Activated CD8-positive, alpha-beta memory T cell treated with anti-CD3 and anti-CD28 coated beads, Interleukin-2, amount 50 U/mL, for 24 hours (primary cell): ENCODE measurements at regions not wholly inside any gene's neighbourhood (a gene's known extent, or its start where the extent isn't known, plus 50 kb on each side); places are given as distances from the start of the nearest gene placed in this dataset.

Experiments used
- DNase-seq: peaks from one replicate; pipeline ENCODE4 v3.0.0-alpha.2; 2020; ENCODE audit errors: extremely low read depth

DNA sequence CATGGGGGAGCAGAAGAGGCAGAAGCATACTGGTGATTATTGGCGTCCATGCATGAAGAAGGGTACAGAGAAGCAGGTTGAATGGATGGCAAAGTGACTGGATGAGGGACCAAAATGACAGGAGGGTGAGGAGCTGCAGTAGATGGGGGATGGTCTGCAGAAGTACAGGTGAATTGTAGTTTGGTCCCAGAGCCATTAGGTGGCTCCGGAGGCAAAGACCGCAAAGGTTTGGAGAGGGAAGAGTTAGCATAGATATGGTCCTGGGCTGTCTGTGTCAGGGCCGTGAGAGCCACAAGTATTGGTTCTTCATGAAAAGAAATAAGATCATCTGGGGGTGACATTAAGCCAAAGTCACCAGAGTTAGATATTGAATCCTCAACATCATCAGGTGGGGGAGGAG lies 59.0 kb upstream of the ZNF726 start:
- DNase-seq, result no peak

DNA sequence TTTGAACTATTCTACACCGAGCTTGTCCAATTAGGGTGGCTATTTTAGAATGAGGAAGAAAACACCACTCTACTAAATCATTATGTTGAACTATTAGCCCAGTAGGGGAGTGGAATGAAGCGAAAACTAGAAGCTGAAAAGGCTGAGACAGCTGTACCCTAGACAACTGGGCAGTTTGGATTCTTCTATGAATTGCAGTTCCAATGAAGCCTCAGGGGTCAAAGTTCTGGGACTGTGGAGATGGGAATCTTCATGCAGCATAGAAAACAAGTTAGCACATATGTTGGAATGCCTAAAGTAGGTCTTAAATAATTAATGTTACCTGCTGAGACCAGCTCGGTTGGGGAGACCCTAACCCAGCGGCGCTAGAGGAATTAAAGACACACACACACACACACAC lies 62.7 kb upstream of the ZNF726 start:
- DNase-seq, result no peak

DNA sequence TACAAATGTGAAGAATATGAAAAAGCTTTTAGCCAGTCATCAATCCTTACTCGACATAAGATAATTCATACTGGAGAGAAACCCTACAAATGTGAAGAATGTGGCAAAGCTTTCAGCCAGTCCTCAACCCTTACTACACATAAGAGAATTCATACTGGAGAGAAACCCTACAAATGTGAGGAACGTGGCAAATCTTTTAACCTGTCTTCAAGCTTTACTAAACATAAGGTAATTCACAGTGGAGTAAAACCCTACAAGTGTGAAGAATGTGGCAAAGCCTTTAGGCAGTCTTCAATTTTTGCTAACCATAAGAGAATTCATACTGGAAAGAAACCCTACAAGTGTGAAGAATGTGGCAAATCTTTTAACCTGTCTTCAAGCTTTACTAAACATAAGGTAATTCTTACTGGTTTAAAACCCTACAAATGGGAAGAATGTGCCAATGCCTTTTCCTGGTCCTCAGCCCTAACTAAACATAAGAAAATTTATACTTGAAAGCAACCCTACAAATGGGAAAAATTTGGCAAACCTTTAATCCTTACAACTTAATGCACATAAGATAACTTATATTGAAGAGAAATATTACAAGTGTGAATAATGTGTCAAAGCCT lies 74.1 kb upstream of the ZNF681 start:
- no peak for DNase-seq

DNA sequence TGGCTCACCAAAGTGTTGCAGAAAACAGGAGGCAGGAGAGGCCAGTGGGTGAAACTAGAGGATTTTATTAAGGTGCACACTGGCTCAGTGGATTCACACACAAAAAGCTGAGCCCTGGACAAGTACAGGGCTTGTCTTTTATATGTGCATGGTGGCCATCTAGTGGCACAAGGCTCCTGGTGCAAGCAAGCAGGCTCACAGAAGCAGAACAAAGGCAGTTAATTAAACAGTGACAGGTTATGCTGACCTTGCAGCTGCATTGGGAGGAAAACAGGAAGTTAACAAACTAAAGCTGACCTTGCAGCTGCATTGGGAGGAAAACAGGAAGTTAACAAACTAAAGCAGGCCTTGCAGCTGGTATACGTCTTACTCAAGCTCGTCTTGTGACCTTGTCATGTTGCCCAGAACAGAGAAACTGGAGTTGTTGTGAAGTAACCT lies 65.3 kb upstream of the ZNF681 start:
- DNase-seq, result no peak

DNA sequence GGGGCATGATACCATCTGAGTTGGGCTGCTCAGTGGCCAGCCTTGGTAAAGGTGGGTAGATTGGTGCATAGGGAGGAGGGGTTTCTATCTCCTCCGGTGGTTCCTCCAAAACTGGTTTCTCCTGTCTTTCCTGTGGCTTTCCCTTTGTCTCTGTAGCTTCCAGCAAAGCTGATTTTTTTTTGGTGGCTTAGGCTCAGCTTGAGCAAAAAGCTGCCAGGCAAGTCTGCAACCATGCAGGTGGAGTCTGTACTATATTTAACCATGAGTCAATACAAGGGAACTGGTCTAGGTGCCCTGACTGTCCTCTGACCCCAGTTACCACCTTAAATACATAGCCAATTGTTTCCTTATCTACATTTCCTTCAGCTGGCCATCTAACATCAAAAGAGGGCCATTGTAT lies 64.0 kb upstream of the ZNF681 start:
- no peak for DNase-seq

DNA sequence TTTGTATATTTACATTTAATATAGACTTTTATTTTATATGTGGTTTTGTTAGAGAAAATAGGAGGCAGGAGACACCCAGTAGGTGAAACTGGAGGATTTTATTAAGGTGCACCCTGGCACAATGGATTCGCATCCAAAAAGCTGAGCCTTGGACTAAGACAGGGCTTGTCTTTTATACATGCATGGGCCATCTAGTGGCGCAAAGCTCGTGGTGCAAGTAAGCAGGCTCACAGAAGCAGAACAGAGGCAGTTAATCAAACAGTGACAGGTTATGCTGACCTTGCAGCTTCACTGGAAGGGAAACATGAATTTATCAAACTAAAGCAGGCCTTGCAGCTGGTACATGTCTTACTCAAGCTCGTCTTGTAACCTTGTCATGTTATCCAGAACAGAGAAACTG lies 58.8 kb upstream of the ZNF681 start:
- peak; percentile 6 for DNase-seq

DNA sequence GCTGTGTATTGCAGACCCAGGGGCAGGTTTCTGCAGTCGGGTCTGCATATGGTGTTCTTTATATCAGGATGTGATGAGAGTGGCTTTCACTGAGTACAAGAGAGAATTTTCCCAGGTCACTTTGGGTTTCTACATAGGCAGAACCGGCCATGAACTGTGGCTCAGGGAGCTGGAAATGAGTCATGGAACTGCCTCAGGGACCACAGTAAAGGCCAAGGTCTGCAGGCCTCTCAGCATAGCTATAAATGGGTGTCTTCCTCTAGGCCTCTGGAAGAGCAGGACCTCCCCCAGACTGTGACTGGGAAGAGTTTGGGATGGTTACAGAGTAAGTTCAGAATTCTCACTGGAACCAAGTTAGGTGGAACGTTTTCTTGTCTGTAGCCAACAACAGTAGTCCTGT lies 51.8 kb upstream of the ZNF681 start:
- no peak for DNase-seq
